ENCODE measurements at regions not wholly inside any gene's neighbourhood (a gene's known extent, or its start where the extent isn't known, plus 50 kb on each side); places are given as distances from the start of the nearest gene placed in this dataset.

DNA sequence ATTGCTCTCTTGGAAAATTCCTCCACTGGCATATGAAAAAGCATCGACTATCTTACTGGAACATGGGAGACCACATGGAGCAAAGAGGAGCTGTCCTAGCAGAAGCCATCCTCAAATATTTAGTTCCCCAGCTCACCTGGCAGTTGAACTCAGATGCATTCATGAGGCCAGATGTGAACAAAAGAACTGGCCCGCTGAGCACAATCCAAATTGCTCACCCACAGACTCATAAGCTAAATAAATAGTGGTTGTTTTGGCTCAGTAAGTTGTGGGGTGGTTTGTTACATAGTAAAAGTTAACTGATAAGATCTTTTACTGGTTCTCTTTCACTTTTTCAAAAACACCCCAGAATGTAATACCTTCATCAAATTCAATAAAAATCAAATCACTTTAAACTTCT lies 108.6 kb upstream of the CWC22 start:
- TF ChIP-seq, protein P1, sequence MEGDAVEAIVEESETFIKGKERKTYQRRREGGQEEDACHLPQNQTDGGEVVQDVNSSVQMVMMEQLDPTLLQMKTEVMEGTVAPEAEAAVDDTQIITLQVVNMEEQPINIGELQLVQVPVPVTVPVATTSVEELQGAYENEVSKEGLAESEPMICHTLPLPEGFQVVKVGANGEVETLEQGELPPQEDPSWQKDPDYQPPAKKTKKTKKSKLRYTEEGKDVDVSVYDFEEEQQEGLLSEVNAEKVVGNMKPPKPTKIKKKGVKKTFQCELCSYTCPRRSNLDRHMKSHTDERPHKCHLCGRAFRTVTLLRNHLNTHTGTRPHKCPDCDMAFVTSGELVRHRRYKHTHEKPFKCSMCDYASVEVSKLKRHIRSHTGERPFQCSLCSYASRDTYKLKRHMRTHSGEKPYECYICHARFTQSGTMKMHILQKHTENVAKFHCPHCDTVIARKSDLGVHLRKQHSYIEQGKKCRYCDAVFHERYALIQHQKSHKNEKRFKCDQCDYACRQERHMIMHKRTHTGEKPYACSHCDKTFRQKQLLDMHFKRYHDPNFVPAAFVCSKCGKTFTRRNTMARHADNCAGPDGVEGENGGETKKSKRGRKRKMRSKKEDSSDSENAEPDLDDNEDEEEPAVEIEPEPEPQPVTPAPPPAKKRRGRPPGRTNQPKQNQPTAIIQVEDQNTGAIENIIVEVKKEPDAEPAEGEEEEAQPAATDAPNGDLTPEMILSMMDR (IDR thresholded peaks at IDR 0.05): no peak
- no peak for TF ChIP-seq POLR2A (IDR thresholded peaks at IDR 0.05)
